ENCODE measurements at regions not wholly inside any gene's neighbourhood (a gene's known extent, or its start where the extent isn't known, plus 50 kb on each side); places are given as distances from the start of the nearest gene placed in this dataset.

DNA sequence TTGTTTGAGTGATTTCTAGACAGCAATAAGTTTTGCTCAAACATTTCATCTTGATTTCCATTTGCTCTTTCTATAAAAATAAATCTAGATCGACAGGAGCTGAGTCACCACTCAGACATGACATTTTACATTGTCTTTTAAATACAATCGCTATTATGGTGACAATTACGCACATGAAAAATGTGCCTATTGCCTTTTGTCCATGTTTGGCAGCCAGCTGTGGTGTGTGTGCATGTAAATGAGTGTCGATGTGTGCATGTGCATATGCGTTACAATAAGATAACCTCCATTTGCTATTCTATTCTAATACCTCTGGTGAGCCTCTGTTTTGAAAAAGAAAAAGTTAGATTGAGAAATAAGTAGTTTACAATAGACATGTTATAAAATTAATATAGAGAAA, 89.7 kb upstream of the GRM7 start:
- TF ChIP-seq, protein P1, sequence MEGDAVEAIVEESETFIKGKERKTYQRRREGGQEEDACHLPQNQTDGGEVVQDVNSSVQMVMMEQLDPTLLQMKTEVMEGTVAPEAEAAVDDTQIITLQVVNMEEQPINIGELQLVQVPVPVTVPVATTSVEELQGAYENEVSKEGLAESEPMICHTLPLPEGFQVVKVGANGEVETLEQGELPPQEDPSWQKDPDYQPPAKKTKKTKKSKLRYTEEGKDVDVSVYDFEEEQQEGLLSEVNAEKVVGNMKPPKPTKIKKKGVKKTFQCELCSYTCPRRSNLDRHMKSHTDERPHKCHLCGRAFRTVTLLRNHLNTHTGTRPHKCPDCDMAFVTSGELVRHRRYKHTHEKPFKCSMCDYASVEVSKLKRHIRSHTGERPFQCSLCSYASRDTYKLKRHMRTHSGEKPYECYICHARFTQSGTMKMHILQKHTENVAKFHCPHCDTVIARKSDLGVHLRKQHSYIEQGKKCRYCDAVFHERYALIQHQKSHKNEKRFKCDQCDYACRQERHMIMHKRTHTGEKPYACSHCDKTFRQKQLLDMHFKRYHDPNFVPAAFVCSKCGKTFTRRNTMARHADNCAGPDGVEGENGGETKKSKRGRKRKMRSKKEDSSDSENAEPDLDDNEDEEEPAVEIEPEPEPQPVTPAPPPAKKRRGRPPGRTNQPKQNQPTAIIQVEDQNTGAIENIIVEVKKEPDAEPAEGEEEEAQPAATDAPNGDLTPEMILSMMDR (conservative IDR thresholded peaks at IDR 0.05), result no peak
- TF ChIP-seq EZH2 (IDR thresholded peaks at IDR 0.05; ENCODE audit: low read depth), result no peak
